ENCODE measurements at regions not wholly inside any gene's neighbourhood (a gene's known extent, or its start where the extent isn't known, plus 50 kb on each side); places are given as distances from the start of the nearest gene placed in this dataset.

DNA sequence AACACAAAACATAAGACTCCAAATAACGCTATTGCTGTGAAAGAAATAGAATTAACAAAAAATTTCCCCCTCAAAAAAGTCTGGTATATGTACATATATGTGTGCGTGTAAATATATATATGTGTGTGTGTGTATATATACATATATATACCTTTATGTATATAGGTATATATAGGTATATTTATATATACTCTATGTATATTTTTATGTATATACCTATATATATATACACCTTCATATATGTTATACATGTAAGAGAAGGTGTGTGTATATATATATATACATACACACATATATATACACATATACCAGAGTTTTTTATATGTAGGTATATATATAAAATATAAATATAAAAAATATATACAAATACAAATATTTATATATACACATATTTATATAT lies 199.2 kb downstream of the RAB38 start:
- ATAC-seq, result no peak
- RAD21 ChIA-PET (ENCODE audit: low non-redundant PET in 1 of 2, low total read pairs in 2 of 2, uncharacterized antibody in 2 of 2, unreplicated experiment in 2 of 2), result no interaction called here
- DNase-seq (ENCODE audit: low read depth, low spot score), result no peak

More for the DNA sequence above, 199.2 kb downstream of the RAB38 start:
- no peak overlapping the region for H3K9ac ChIP-seq (ENCODE audit: low read length)
- H3K4me1 ChIP-seq (ENCODE audit: control insufficient read depth in 1 of 2, insufficient read depth in 2 of 2, low read length in 2 of 2), result no peaks in the 10 kb centered on the region
- POLR2A ChIA-PET, result no interaction called here
- intact Hi-C loops (cut with micrococcal nuclease), result no loop called here
- no peak overlapping the region for H3K4me3 ChIP-seq (replicated peaks in 1 of 2; ENCODE audit: low read depth in 1 of 2, low read length in 2 of 2)
- no peaks in the 10 kb centered on the region for H3K9me3 ChIP-seq (ENCODE audit: control insufficient read depth in 1 of 2, insufficient read depth in 1 of 2, low read depth in 1 of 2, low read length in 2 of 2)
- no peaks in the 10 kb centered on the region for H4K20me1 ChIP-seq (ENCODE audit: insufficient read depth)
- CTCF ChIA-PET, result no interaction called here
- H3K36me3 ChIP-seq (ENCODE audit: control insufficient read depth in 1 of 2, insufficient read depth in 2 of 2, low read length in 2 of 2), result no peaks in the 10 kb centered on the region; a peak in 1 of 4 replicates
- no peak overlapping the region for H3K4me2 ChIP-seq (ENCODE audit: low read length)
- H3K27ac ChIP-seq (ENCODE audit: low read depth, low read length), result no peak overlapping the region
- H3K79me2 ChIP-seq (ENCODE audit: insufficient read depth, low read length), result no peaks in the 10 kb centered on the region
- BruUV-seq (replicated peaks), result no TSS peak
- no peak overlapping the region for H2AFZ ChIP-seq (ENCODE audit: low read depth, low read length, poor library complexity, severe bottlenecking)
- no peaks in the 10 kb centered on the region for H3K27me3 ChIP-seq (ENCODE audit: insufficient read depth, low read length)
- TF ChIP-seq SRF (IDR thresholded peaks at IDR 0.05; ENCODE audit: low read depth), result no peak
- no peak for TF ChIP-seq SP1 (IDR thresholded peaks at IDR 0.05; ENCODE audit: low read depth)
- TF ChIP-seq, protein P1, sequence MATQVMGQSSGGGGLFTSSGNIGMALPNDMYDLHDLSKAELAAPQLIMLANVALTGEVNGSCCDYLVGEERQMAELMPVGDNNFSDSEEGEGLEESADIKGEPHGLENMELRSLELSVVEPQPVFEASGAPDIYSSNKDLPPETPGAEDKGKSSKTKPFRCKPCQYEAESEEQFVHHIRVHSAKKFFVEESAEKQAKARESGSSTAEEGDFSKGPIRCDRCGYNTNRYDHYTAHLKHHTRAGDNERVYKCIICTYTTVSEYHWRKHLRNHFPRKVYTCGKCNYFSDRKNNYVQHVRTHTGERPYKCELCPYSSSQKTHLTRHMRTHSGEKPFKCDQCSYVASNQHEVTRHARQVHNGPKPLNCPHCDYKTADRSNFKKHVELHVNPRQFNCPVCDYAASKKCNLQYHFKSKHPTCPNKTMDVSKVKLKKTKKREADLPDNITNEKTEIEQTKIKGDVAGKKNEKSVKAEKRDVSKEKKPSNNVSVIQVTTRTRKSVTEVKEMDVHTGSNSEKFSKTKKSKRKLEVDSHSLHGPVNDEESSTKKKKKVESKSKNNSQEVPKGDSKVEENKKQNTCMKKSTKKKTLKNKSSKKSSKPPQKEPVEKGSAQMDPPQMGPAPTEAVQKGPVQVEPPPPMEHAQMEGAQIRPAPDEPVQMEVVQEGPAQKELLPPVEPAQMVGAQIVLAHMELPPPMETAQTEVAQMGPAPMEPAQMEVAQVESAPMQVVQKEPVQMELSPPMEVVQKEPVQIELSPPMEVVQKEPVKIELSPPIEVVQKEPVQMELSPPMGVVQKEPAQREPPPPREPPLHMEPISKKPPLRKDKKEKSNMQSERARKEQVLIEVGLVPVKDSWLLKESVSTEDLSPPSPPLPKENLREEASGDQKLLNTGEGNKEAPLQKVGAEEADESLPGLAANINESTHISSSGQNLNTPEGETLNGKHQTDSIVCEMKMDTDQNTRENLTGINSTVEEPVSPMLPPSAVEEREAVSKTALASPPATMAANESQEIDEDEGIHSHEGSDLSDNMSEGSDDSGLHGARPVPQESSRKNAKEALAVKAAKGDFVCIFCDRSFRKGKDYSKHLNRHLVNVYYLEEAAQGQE (IDR thresholded peaks at IDR 0.05; ENCODE audit: low read depth), result no peak
- TF ChIP-seq EZH2phosphoT487 (IDR thresholded peaks at IDR 0.05; ENCODE audit: borderline replicate concordance), result no peak
- TF ChIP-seq JUND (IDR thresholded peaks at IDR 0.05), result no peak
- no peak for TF ChIP-seq RAD21 (IDR thresholded peaks at IDR 0.05; ENCODE audit: low read depth)
- TF ChIP-seq SIN3A (IDR thresholded peaks at IDR 0.05; ENCODE audit: low read depth), result no peak
- TF ChIP-seq, protein P2, sequence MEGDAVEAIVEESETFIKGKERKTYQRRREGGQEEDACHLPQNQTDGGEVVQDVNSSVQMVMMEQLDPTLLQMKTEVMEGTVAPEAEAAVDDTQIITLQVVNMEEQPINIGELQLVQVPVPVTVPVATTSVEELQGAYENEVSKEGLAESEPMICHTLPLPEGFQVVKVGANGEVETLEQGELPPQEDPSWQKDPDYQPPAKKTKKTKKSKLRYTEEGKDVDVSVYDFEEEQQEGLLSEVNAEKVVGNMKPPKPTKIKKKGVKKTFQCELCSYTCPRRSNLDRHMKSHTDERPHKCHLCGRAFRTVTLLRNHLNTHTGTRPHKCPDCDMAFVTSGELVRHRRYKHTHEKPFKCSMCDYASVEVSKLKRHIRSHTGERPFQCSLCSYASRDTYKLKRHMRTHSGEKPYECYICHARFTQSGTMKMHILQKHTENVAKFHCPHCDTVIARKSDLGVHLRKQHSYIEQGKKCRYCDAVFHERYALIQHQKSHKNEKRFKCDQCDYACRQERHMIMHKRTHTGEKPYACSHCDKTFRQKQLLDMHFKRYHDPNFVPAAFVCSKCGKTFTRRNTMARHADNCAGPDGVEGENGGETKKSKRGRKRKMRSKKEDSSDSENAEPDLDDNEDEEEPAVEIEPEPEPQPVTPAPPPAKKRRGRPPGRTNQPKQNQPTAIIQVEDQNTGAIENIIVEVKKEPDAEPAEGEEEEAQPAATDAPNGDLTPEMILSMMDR (IDR thresholded peaks at IDR 0.05 in 2 of 3, conservative IDR thresholded peaks at IDR 0.05 in 1 of 3; ENCODE audit: borderline replicate concordance in 1 of 3, insufficient read depth in 1 of 3, low read depth in 2 of 3, low read length in 2 of 3), result no peak
- TF ChIP-seq, protein P3, sequence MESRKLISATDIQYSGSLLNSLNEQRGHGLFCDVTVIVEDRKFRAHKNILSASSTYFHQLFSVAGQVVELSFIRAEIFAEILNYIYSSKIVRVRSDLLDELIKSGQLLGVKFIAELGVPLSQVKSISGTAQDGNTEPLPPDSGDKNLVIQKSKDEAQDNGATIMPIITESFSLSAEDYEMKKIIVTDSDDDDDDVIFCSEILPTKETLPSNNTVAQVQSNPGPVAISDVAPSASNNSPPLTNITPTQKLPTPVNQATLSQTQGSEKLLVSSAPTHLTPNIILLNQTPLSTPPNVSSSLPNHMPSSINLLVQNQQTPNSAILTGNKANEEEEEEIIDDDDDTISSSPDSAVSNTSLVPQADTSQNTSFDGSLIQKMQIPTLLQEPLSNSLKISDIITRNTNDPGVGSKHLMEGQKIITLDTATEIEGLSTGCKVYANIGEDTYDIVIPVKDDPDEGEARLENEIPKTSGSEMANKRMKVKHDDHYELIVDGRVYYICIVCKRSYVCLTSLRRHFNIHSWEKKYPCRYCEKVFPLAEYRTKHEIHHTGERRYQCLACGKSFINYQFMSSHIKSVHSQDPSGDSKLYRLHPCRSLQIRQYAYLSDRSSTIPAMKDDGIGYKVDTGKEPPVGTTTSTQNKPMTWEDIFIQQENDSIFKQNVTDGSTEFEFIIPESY (IDR thresholded peaks at IDR 0.05; ENCODE audit: extremely low read depth, insufficient replicate concordance, low read length), result no peak
- no peak for TF ChIP-seq EZH2 (IDR thresholded peaks at IDR 0.05)
- no peak for TF ChIP-seq TCF7L2 (IDR thresholded peaks at IDR 0.05; ENCODE audit: borderline replicate concordance, extremely low read depth, insufficient read depth, insufficient read length)
- no peaks in the 10 kb centered on the region for H3K9me2 ChIP-seq (ENCODE audit: insufficient read depth)

Measured in HCT116 (cell line).